ENCODE measurements at regions not wholly inside any gene's neighbourhood (a gene's known extent, or its start where the extent isn't known, plus 50 kb on each side); places are given as distances from the start of the nearest gene placed in this dataset.

GRCh38 chr1:198811449-198811848, 172.6 kb downstream of the PTPRC start:
- TF ChIP-seq CTCF (IDR thresholded peaks at IDR 0.05; ENCODE audit: borderline replicate concordance, extremely low read depth, low read length, poor library complexity, severe bottlenecking), result no peak
- TF ChIP-seq EZH2 (IDR thresholded peaks at IDR 0.05; ENCODE audit: borderline replicate concordance, low read depth, low read length, severe bottlenecking), result no peak

All from DND-41 (cell line).